ENCODE measurements at regions not wholly inside any gene's neighbourhood (a gene's known extent, or its start where the extent isn't known, plus 50 kb on each side); places are given as distances from the start of the nearest gene placed in this dataset.

- TF ChIP-seq ZBTB4 (CRISPR knock-in tag; IDR thresholded peaks at IDR 0.05) (no peak), ZBED1 (IDR thresholded peaks at IDR 0.05; ENCODE audit: borderline replicate concordance) (no peak), BCL3 (IDR thresholded peaks at IDR 0.05; ENCODE audit: borderline replicate concordance, insufficient read depth, low read depth, low read length, poor library complexity, severe bottlenecking) (no peak), NR2C2 (IDR thresholded peaks at IDR 0.05; ENCODE audit: borderline replicate concordance, control insufficient read depth, insufficient read length, low read depth) (no peak)
Observed at GRCh38 chr1:30197639-30198450, 525.5 kb downstream of the MATN1 start (continued).

- BruUV-seq (replicated peaks) = no TSS peak
- Histone ChIP-seq H3K9ac (ENCODE audit: control insufficient read depth, insufficient read depth, low read length) (no peak overlapping the region), H2AFZ (ENCODE audit: control insufficient read depth, low read depth, low read length) (no peak overlapping the region), H4K20me1 (ENCODE audit: control insufficient read depth, insufficient read depth) (no peaks in the 10 kb centered on the region), H3K4me2 (ENCODE audit: control insufficient read depth, insufficient read depth) (no peak overlapping the region), H3K27me3 (replicated peaks in 1 of 2; ENCODE audit: control insufficient read depth in 2 of 2, insufficient read depth in 2 of 2, low read length in 1 of 2) (no peaks in the 10 kb centered on the region), H3K4me3 (no peak overlapping the region), H3K4me1 (ENCODE audit: control insufficient read depth, insufficient read depth, low read length) (no peaks in the 10 kb centered on the region), H3K36me3 (ENCODE audit: control insufficient read depth in 2 of 2, insufficient read depth in 2 of 2, low read length in 1 of 2) (no peaks in the 10 kb centered on the region), H3K79me2 (ENCODE audit: control insufficient read depth, insufficient read depth, low read length) (no peaks in the 10 kb centered on the region), H3K9me3 (replicated peaks; ENCODE audit: control insufficient read depth, insufficient read depth, low read length) (no peaks in the 10 kb centered on the region), H3K27ac (ENCODE audit: control insufficient read depth, insufficient read depth) (no peak overlapping the region)
- FAIRE-seq (no peak), DNase-seq (ENCODE audit: low read depth, low spot score) (no peak), ATAC-seq (no peak)
- intact Hi-C loops (cut with micrococcal nuclease; ENCODE audit: unreplicated experiment) = no loop called here
- RAD21 ChIA-PET (ENCODE audit: unreplicated experiment) = no interaction called here
- WGBS (ENCODE audit: insufficient coverage, insufficient replicate concordance, low lambda C conversion rate, missing lambda C conversion rate) = 12% methylated on average over 11 of the region's 13 CpGs
- in situ Hi-C loops (cut with MboI) = no loop called here
- POLR2A ChIA-PET = no interaction called here
- CTCF ChIA-PET = no interaction called here
- SMC1A ChIA-PET (ENCODE audit: uncharacterized antibody, unreplicated experiment) = no interaction called here
- TF ChIP-seq YY1 (IDR thresholded peaks at IDR 0.05; ENCODE audit: low read depth, low read length) = no peak
- no peak for TF ChIP-seq EGR1 (IDR thresholded peaks at IDR 0.05; ENCODE audit: borderline replicate concordance in 1 of 2, low read depth in 2 of 2, low read length in 2 of 2)
- no peak for TF ChIP-seq SMAD5 (IDR thresholded peaks at IDR 0.05; ENCODE audit: low read depth)
- no peak for TF ChIP-seq FOXM1 (IDR thresholded peaks at IDR 0.05; ENCODE audit: low read depth, low read length)
- no peak for TF ChIP-seq SKIL (IDR thresholded peaks at IDR 0.05; ENCODE audit: low read depth, poor library complexity, severe bottlenecking)
- TF ChIP-seq HCFC1 (IDR thresholded peaks at IDR 0.05; ENCODE audit: low read length) = no peak
- no peak for TF ChIP-seq NFYB (IDR thresholded peaks at IDR 0.05; ENCODE audit: insufficient read depth, low read depth, low read length)
- TF ChIP-seq JUND (IDR thresholded peaks at IDR 0.05; ENCODE audit: low read depth, low read length) = no peak
- TF ChIP-seq ASH2L (IDR thresholded peaks at IDR 0.05; ENCODE audit: borderline replicate concordance, low read depth) = no peak
- TF ChIP-seq PML (IDR thresholded peaks at IDR 0.05; ENCODE audit: low read length) = no peak
- TF ChIP-seq ZNF622 (IDR thresholded peaks at IDR 0.05) = no peak
Observed at GRCh38 chr1:30196872-30197638, 526.3 kb downstream of the MATN1 start.
